ENCODE measurements at regions not wholly inside any gene's neighbourhood (a gene's known extent, or its start where the extent isn't known, plus 50 kb on each side); places are given as distances from the start of the nearest gene placed in this dataset.

- no peak for TF ChIP-seq CTCF (IDR thresholded peaks at IDR 0.05)
- TF ChIP-seq POLR2A (IDR thresholded peaks at IDR 0.05) = no peak
Observed at GRCh38 chrX:66918511-66918910, 279.6 kb upstream of the EDA2R start.
